AG09319 (cell line): ENCODE measurements at regions not wholly inside any gene's neighbourhood (a gene's known extent, or its start where the extent isn't known, plus 50 kb on each side); places are given as distances from the start of the nearest gene placed in this dataset.

ENCODE experiments used
- DNase-seq: peaks from one replicate; pipeline ENCODE4 v3.0.0-alpha.2; 2010; ENCODE audit warnings: low read depth; ENCODE audit errors: extremely low read depth
- CTCF ChIP-seq: IDR thresholded peaks from 2 replicates; pipeline ENCODE4 v1.5.1; 2011; ENCODE audit warnings: low read depth, mild to moderate bottlenecking, inconsistent platforms, low read length, moderate library complexity

- no peak for DNase-seq
- TF ChIP-seq CTCF: no peak
Observed at GRCh38 chr18:22254088-22254487, 84.7 kb downstream of the GATA6 start.

- no peak for TF ChIP-seq CTCF
- DNase-seq: no peak
Observed at GRCh38 chr18:22253676-22254075, 84.3 kb downstream of the GATA6 start.

DNA sequence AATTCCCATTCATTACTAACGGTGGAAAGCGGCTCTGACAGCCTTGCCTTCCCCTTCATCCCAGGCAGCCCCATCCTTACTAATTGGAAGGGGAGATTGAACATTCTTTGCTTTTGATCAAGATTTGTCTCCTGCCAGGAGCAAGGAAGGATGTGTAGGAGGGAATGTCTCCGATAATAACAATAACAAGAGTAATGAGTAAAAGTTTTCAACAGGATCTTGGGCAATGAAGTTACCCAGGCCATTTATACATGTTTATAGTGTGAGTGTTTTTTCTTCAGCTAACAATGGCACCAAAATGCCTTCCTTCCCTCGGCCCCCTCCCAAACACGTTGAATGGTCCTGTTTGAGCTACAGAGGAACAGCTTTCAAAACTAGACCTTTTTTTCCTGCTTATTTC lies 83.8 kb downstream of the GATA6 start:
- TF ChIP-seq CTCF: no peak
- DNase-seq: no peak
